OCI-LY7 (cell line): ENCODE measurements at regions not wholly inside any gene's neighbourhood (a gene's known extent, or its start where the extent isn't known, plus 50 kb on each side); places are given as distances from the start of the nearest gene placed in this dataset.

Experiments used
- BruUV-seq: library from RNA; stranded (reverse); fragments of 400-500 nt; replicated peaks from 2 replicates; lab custom pipeline; 2021; lab: Mats Ljungman, UMichigan
- CTCF ChIA-PET: fragments of 300-600 bp; sonication (Branson Sonifier 250); formaldehyde crosslinking; loops from one replicate; lab custom pipeline; 2022; ENCODE audit warnings: antibody characterized with exemption; ENCODE audit not compliant: unreplicated experiment; lab: Charles Lee
- POLR2A ChIA-PET: fragments of 300-600 bp; sonication (Branson Sonifier 250); formaldehyde crosslinking; loops from one replicate; lab custom pipeline; 2022; ENCODE audit warnings: antibody characterized with exemption; lab: Charles Lee
- DNase-seq: peaks from one replicate; pipeline ENCODE4 v3.0.0-alpha.2; 2015; ENCODE audit warnings: low spot score
- H2AFZ ChIP-seq: fragments of 200-600 bp; sonication (generic), shearing (Covaris generic); 2 replicates; pipeline ENCODE4 v1.6.1; 2014; ENCODE audit warnings: mild to moderate bottlenecking, antibody characterized with exemption, low read length, moderate library complexity
- H3K27ac ChIP-seq: fragments of 200-600 bp; sonication (generic); 2 replicates; pipeline ENCODE4 v1.5.1; 2014; ENCODE audit warnings: mixed run types, low read depth, mild to moderate bottlenecking, moderate library complexity, low read length, inconsistent platforms; ENCODE audit not compliant: poor library complexity, severe bottlenecking
- H3K36me3 ChIP-seq: fragments of 200-600 bp; sonication (generic); 2 replicates; pipeline ENCODE4 v1.6.1; 2014; ENCODE audit warnings: mild to moderate bottlenecking, antibody characterized with exemption, low read length, moderate library complexity, mixed read lengths; ENCODE audit not compliant: insufficient read depth
- H3K4me1 ChIP-seq: fragments of 200-600 bp; sonication (generic); 2 replicates; pipeline ENCODE4 v1.5.1; 2014; ENCODE audit warnings: mild to moderate bottlenecking, low read length; ENCODE audit not compliant: insufficient read depth, poor library complexity, severe bottlenecking
- H3K4me2 ChIP-seq: fragments of 200-600 bp; sonication (generic); 2 replicates; pipeline ENCODE4 v1.6.1; 2014; ENCODE audit warnings: mild to moderate bottlenecking, low read length
- H3K4me3 ChIP-seq: fragments of 200-600 bp; sonication (generic); 2 replicates; pipeline ENCODE4 v1.5.1; 2014; ENCODE audit warnings: mild to moderate bottlenecking, low read depth, low read length; ENCODE audit not compliant: poor library complexity, severe bottlenecking
- H3K79me2 ChIP-seq: fragments of 200-600 bp; sonication (generic); 2 replicates; pipeline ENCODE4 v1.6.1; 2016; ENCODE audit warnings: low read depth, mild to moderate bottlenecking, low read length, moderate library complexity, mixed read lengths; ENCODE audit not compliant: insufficient read depth
- H3K9me2 ChIP-seq: fragments of 200-600 bp; sonication (generic); 2 replicates; pipeline ENCODE4 v1.6.1; 2016; ENCODE audit warnings: mild to moderate bottlenecking, low read length, mixed read lengths; ENCODE audit not compliant: insufficient read depth
- H3K9me3 ChIP-seq: fragments of 200-600 bp; sonication (generic); 2 replicates; pipeline ENCODE4 v1.6.1; 2014; ENCODE audit warnings: mild to moderate bottlenecking, mixed run types, low read length, mixed read lengths
- H4K20me1 ChIP-seq: fragments of 200-600 bp; sonication (generic); 2 replicates; pipeline ENCODE4 v1.6.1; 2014; ENCODE audit warnings: mild to moderate bottlenecking, antibody characterized with exemption, low read length, moderate library complexity, mixed read lengths; ENCODE audit not compliant: insufficient read depth
- EZH2phosphoT487 ChIP-seq: fragments of 200-600 bp; sonication (generic); IDR thresholded peaks from 2 replicates; pipeline ENCODE4 v1.6.1; 2018; ENCODE audit warnings: low read depth, borderline replicate concordance, mild to moderate bottlenecking, mixed run types, antibody characterized with exemption, low read length, moderate library complexity, mixed read lengths
- intact Hi-C: fragments of 100-400 bp; cut with micrococcal nuclease; formaldehyde crosslinking; loops from one replicate; pipeline ENCODE4 v1.10.0; 2022; ENCODE audit not compliant: unreplicated experiment
- TF ChIP-seq, protein P1 (sequence below): fragments of 200-600 bp; sonication (generic); conservative IDR thresholded peaks from 2 replicates; pipeline ENCODE4 v1.5.1; 2014; ENCODE audit warnings: mild to moderate bottlenecking, antibody characterized with exemption, low read length, moderate library complexity, mixed read lengths

GRCh38 chr12:63021116-63021515, 86.2 kb upstream of the PPM1H start:
- Histone ChIP-seq H4K20me1 (no peaks in the 10 kb centered on the region), H3K36me3 (no peaks in the 10 kb centered on the region), H3K4me3 (no peak overlapping the region), H3K9me3 (no peaks in the 10 kb centered on the region), H2AFZ (no peak overlapping the region), H3K4me2 (no peak overlapping the region), H3K27ac (no peak overlapping the region), H3K79me2 (no peaks in the 10 kb centered on the region), H3K4me1 (no peaks in the 10 kb centered on the region), H3K9me2 (no peaks in the 10 kb centered on the region; the same call in 1 of the 2 replicates)
- ChIA-PET CTCF (no interaction called here), POLR2A (interaction anchor here (0.6 kb wide), 1 partner anchor 1849 kb away, joined by 4 read pairs; no protein-coding TSS in a partner anchor)
- intact Hi-C loops: no loop called here
- BruUV-seq: no TSS peak
- DNase-seq: no peak
- TF ChIP-seq EZH2phosphoT487: no peak
- TF ChIP-seq, protein P1, sequence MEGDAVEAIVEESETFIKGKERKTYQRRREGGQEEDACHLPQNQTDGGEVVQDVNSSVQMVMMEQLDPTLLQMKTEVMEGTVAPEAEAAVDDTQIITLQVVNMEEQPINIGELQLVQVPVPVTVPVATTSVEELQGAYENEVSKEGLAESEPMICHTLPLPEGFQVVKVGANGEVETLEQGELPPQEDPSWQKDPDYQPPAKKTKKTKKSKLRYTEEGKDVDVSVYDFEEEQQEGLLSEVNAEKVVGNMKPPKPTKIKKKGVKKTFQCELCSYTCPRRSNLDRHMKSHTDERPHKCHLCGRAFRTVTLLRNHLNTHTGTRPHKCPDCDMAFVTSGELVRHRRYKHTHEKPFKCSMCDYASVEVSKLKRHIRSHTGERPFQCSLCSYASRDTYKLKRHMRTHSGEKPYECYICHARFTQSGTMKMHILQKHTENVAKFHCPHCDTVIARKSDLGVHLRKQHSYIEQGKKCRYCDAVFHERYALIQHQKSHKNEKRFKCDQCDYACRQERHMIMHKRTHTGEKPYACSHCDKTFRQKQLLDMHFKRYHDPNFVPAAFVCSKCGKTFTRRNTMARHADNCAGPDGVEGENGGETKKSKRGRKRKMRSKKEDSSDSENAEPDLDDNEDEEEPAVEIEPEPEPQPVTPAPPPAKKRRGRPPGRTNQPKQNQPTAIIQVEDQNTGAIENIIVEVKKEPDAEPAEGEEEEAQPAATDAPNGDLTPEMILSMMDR: no peak

- Histone ChIP-seq H3K4me2 (no peak overlapping the region), H3K4me1 (no peaks in the 10 kb centered on the region), H3K36me3 (no peaks in the 10 kb centered on the region), H2AFZ (no peak overlapping the region), H3K79me2 (no peaks in the 10 kb centered on the region), H3K27ac (no peak overlapping the region), H3K4me3 (no peak overlapping the region), H3K9me3 (no peaks in the 10 kb centered on the region), H3K9me2 (no peaks in the 10 kb centered on the region; the same call in 1 of the 2 replicates), H4K20me1 (no peaks in the 10 kb centered on the region)
- no TSS peak for BruUV-seq
- CTCF ChIA-PET: no interaction called here
- TF ChIP-seq, protein P1: no peak
- no peak for TF ChIP-seq EZH2phosphoT487
- intact Hi-C loops: no loop called here
- DNase-seq: no peak
- POLR2A ChIA-PET: no interaction called here
These were observed 85.3 kb upstream of the PPM1H start for GRCh38 chr12:63020269-63020668.

- intact Hi-C loops: no loop called here
- BruUV-seq: no TSS peak
- H3K4me1 ChIP-seq: no peaks in the 10 kb centered on the region
- H3K9me2 ChIP-seq: no peaks in the 10 kb centered on the region; the same call in 1 of the 2 replicates
- H3K27ac ChIP-seq: no peak overlapping the region
- H4K20me1 ChIP-seq: no peaks in the 10 kb centered on the region
- no peaks in the 10 kb centered on the region for H3K36me3 ChIP-seq
- POLR2A ChIA-PET: interaction anchor here (0.9 kb wide), 1 partner anchor 45 kb away, joined by 3 read pairs; no protein-coding TSS in a partner anchor
- no peaks in the 10 kb centered on the region for H3K79me2 ChIP-seq
- DNase-seq: no peak
- H3K4me3 ChIP-seq: no peak overlapping the region
- H2AFZ ChIP-seq: no peak overlapping the region
- no peak overlapping the region for H3K4me2 ChIP-seq
- TF ChIP-seq, protein P1: no peak
- TF ChIP-seq EZH2phosphoT487: no peak
- H3K9me3 ChIP-seq: no peaks in the 10 kb centered on the region
- CTCF ChIA-PET: no interaction called here
These were observed 83.3 kb upstream of the PPM1H start for GRCh38 chr12:63018273-63018672.
